ENCODE measurements at regions not wholly inside any gene's neighbourhood (a gene's known extent, or its start where the extent isn't known, plus 50 kb on each side); places are given as distances from the start of the nearest gene placed in this dataset.

DNA sequence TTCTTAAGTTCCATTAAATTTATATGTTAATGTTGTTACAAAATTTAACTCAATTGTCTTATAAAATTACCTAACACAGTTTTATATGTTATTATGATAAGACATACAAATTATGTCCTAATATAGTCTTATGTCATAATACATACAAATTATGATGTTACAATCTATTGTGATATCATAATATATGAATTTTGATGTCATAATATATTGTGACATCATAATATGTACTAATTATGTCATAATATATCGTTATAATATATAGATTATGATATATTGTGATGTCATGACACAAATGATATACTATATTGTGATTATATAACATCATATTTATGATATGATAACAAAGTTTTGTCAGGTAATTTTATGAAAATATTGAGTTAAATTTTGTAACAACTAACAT lies 1789.6 kb downstream of the TP53TG3F start:
- TF ChIP-seq, protein P1, sequence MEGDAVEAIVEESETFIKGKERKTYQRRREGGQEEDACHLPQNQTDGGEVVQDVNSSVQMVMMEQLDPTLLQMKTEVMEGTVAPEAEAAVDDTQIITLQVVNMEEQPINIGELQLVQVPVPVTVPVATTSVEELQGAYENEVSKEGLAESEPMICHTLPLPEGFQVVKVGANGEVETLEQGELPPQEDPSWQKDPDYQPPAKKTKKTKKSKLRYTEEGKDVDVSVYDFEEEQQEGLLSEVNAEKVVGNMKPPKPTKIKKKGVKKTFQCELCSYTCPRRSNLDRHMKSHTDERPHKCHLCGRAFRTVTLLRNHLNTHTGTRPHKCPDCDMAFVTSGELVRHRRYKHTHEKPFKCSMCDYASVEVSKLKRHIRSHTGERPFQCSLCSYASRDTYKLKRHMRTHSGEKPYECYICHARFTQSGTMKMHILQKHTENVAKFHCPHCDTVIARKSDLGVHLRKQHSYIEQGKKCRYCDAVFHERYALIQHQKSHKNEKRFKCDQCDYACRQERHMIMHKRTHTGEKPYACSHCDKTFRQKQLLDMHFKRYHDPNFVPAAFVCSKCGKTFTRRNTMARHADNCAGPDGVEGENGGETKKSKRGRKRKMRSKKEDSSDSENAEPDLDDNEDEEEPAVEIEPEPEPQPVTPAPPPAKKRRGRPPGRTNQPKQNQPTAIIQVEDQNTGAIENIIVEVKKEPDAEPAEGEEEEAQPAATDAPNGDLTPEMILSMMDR (IDR thresholded peaks at IDR 0.05) = no peak
- TF ChIP-seq ZFX (IDR thresholded peaks at IDR 0.05; ENCODE audit: borderline replicate concordance) = no peak
- H3K27ac ChIP-seq = no peak overlapping the region

DNA sequence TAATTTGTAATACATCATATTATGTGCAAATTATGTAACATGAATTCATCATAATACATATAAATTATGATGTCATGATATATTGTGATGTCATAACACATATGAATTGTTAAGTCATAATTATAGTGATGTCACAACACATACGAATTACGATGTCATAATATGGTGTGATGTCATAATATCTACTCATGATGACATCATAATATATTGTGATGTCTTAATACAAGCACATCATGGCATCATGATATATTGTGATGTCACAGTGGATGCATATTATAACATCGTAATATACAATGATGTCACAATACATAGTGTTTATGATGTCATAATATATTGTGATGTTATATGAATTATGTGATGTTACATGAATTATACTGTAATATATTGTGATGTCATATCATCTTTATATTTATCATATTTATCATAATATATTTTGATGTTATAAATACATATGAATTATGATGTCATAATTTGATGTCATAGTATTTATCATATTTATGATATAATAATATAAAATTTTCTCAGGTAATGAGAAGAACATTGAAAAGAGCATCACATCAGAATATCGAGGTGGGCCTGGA lies 1793.0 kb downstream of the TP53TG3F start:
- TF ChIP-seq ZFX (IDR thresholded peaks at IDR 0.05; ENCODE audit: borderline replicate concordance) = no peak
- TF ChIP-seq, protein P1 (IDR thresholded peaks at IDR 0.05) = no peak
- H3K27ac ChIP-seq = no peak overlapping the region

DNA sequence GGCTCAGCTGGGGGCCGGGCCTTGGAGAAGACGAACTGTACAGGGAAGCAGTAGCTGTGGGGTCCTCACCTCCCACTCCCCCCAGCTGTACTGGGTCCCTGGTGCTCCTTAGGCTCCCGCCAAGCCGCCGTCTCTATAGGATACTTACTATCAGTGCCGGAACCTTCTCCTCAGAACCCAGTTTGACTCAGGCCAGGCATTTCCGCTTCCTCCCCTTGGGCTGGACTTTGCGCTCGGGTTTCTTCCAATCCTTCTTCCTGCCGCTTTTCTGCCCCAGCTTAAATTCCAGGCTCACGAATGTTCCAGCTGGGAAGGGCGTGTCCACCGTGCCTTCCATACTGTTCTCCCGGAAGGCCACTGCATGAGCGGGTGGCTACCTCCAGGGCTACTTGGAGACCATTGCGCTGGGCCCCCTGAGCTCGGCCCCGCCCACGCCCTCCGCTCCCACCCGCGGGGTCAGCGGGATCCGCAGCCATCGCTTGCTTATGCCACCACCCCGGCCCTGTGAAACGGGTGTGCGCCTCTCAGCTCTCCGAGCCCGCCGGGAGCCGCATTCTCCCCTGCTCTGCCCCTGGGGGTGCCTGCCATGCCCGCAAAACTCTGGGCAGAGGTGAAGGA lies 1795.9 kb downstream of the TP53TG3F start:
- TF ChIP-seq, protein P1 (IDR thresholded peaks at IDR 0.05) = no peak
- no peak for TF ChIP-seq ZFX (IDR thresholded peaks at IDR 0.05; ENCODE audit: borderline replicate concordance)
- no peak overlapping the region for H3K27ac ChIP-seq

DNA sequence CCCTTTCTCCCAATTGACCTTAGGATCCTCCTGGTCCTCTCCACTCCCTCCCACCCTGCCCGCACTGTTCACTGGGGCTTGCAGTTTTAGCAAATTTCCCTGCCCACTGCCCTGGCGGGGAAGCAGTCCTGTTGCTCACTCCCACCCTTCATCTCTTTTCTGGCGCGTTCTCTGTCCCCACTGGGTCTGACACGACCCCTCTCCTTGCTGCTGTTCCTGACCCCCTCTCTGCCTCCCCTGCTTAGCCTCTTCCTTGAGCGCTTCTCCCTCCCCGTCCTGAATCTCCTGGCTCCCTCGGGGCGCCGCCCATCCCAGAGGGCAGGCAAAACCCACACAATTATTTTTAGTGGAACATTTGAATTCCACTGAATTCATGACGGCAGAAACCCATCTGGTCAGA lies 1796.4 kb downstream of the TP53TG3F start:
- no peak overlapping the region for H3K27ac ChIP-seq

DNA sequence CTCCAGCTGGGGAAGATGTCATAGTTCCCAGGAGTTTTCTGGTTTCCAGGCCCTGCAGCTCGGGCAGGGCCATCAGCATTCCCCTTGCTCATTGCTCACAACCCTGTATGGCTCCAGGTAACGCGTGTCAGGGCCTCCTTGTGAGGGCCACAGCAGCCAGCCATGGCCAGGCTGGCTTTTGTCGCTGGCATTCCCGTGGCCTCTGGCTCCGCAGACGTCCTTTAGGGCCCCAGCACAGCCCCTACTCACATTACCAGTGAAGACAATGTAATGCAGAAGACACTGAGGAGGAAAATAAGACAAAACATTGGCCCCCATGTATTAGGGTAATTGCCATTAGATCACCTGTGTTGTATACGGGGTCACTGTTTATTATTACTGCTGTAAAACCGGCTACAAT lies 1799.0 kb downstream of the TP53TG3F start:
- H3K27ac ChIP-seq = no peak overlapping the region
- TF ChIP-seq, protein P1 (IDR thresholded peaks at IDR 0.05) = no peak
- TF ChIP-seq ZFX (IDR thresholded peaks at IDR 0.05; ENCODE audit: borderline replicate concordance) = no peak

More for the DNA sequence above, 1796.4 kb downstream of the TP53TG3F start:
- TF ChIP-seq, protein P1 (IDR thresholded peaks at IDR 0.05) = no peak
- TF ChIP-seq ZFX (IDR thresholded peaks at IDR 0.05; ENCODE audit: borderline replicate concordance) = no peak

DNA sequence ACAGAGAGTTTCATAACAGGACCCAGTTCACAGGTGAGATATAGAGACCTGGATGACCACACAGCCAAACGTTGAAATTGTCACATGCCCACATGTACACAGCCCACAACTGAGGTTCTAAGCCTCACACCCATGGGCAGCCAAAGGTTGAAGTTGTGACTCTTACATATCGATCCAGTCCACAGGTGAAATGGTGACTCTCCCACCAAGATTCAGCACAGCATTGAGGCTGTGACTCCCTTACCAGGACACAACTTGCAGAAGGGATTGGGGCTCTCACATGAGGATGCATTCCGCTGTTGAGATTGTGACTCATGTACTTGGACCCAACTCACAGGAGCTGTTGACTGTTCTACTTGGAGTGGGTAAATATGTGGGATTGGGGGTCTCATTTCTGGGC lies 1836.4 kb downstream of the TP53TG3F start:
- no peak overlapping the region for H3K27ac ChIP-seq
- TF ChIP-seq ZFX (IDR thresholded peaks at IDR 0.05; ENCODE audit: borderline replicate concordance) = no peak
- TF ChIP-seq, protein P1 (IDR thresholded peaks at IDR 0.05) = no peak

DNA sequence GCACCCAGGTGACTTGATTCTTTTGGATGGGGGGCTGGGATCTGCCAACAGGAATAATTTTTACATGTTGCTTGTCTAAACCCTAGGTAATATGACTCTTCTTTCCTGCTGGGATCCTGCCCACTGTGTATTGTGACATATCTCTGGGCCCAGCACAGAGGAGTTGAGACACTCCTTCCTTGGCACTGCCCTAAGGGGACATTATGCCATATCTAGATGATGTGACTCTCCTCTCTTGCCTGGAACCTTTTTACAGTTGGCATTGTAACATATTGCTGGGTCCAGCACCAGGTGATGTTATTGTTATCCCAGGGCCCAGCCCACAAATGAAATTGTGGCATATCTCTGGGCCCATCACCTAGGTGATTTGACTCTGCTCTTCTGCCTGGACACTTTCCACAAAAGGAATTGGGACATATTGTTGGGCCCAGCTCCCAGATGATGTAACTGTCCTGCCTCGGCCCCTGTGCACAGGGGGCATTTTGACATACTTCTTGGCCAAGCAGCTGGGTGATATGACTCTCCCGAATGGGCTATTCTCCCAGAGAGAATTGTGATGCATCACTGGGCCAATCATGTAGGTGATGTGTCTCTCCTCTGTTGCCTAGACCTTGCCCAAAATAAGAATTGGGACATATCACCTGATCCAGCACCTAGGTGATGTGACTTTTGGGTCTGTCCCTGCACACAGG lies 1837.7 kb downstream of the TP53TG3F start:
- H3K27ac ChIP-seq = no peak overlapping the region
- TF ChIP-seq ZFX (IDR thresholded peaks at IDR 0.05; ENCODE audit: borderline replicate concordance) = no peak
- TF ChIP-seq, protein P1 (IDR thresholded peaks at IDR 0.05) = no peak
